ENCODE measurements at regions not wholly inside any gene's neighbourhood (a gene's known extent, or its start where the extent isn't known, plus 50 kb on each side); places are given as distances from the start of the nearest gene placed in this dataset.

- Histone ChIP-seq H3K27me3 (ENCODE audit: control insufficient read depth, insufficient read depth, low read length) (no peaks in the 10 kb centered on the region), H3K36me3 (ENCODE audit: control insufficient read depth, insufficient read depth, low read length) (no peaks in the 10 kb centered on the region), H3K4me3 (ENCODE audit: low read length) (no peak overlapping the region), H3K4me1 (ENCODE audit: control insufficient read depth, insufficient read depth, low read length) (no peaks in the 10 kb centered on the region), H3K9me3 (ENCODE audit: control insufficient read depth, insufficient read depth, low read length) (no peaks in the 10 kb centered on the region), H3K27ac (ENCODE audit: low read length) (no peak overlapping the region)
- no peak for DNase-seq (ENCODE audit: low read depth, low spot score)
- no CpG with 5 or more reads among the region's 3 CpGs for WGBS (ENCODE audit: insufficient coverage, insufficient read length)
Measured at GRCh38 chr3:22236490-22237270, 485.7 kb upstream of the ZNF385D start.

GRCh38 chr3:22239011-22239410, 488.0 kb upstream of the ZNF385D start:
- H3K36me3 ChIP-seq (ENCODE audit: control insufficient read depth, insufficient read depth, low read length): no peaks in the 10 kb centered on the region
- no CpG with 5 or more reads among the region's 4 CpGs for WGBS (ENCODE audit: insufficient coverage, insufficient read length)
- H3K27ac ChIP-seq (ENCODE audit: low read length): no peak overlapping the region
- H3K4me1 ChIP-seq (ENCODE audit: control insufficient read depth, insufficient read depth, low read length): no peaks in the 10 kb centered on the region
- DNase-seq (ENCODE audit: low read depth, low spot score): no peak
- H3K27me3 ChIP-seq (ENCODE audit: control insufficient read depth, insufficient read depth, low read length): no peaks in the 10 kb centered on the region
- H3K4me3 ChIP-seq (ENCODE audit: low read length): no peak overlapping the region
- H3K9me3 ChIP-seq (ENCODE audit: control insufficient read depth, insufficient read depth, low read length): no peaks in the 10 kb centered on the region

DNA sequence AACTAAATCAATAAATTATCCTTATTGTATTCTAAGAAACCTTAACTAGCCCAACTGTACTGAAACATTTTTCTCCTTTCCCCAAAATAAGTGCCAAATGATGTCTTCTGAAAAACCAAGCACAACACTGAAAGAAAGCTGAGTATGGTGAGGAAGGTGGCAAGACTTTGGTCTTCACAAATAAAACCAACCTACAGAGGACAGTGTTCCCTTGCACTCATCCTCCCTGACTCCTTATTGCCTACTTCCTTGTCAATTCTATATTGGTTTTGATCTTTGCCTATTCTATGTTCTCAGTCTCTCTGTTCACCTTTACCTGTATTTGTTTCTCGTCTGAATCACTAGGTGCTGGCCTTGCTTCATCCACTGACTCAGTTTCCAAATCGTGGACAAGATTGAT, 490.1 kb upstream of the ZNF385D start:
- Histone ChIP-seq H3K36me3 (ENCODE audit: control insufficient read depth, insufficient read depth, low read length) (no peaks in the 10 kb centered on the region), H3K27me3 (ENCODE audit: control insufficient read depth, insufficient read depth, low read length) (no peaks in the 10 kb centered on the region), H3K27ac (ENCODE audit: low read length) (no peak overlapping the region), H3K4me3 (ENCODE audit: low read length) (no peak overlapping the region), H3K9me3 (ENCODE audit: control insufficient read depth, insufficient read depth, low read length) (no peaks in the 10 kb centered on the region), H3K4me1 (ENCODE audit: control insufficient read depth, insufficient read depth, low read length) (no peaks in the 10 kb centered on the region)
- no peak for DNase-seq (ENCODE audit: low read depth, low spot score)
- WGBS (ENCODE audit: insufficient coverage, insufficient read length): no CpG with 5 or more reads among the region's 2 CpGs

DNA sequence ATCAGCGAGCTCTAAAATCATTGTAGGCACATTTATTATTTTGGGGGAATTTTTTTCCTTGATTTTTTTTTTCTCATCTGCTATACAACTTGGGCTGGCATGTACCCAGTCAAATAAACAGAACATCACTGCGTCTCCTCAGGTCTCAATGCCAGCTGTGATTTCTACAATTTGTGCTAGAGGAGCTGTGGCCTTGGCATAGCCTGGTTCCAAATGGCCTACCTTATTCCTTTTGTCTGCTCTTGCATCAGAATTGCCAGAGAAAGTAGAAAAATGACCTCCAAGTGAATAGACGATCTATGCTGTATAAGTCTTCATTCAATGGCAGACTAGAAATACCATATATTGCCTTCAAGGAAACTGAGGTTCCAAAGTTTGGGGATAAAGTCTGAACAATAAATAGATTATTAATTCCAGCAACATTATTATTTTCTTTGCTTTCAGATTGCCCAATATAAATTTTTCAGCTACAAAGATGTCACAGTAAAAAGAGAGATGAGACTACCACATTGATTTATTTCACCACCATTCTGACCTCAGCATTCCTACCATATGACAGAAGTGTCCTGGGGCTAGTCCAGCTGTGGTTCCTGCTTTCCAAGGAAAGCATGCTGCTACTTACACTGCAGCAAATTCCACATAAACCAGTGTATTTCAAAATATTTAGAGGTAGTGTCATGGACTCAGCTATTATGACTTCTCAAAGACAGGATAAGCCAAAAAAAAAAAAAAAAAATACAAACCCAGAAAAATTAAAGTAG, 493.9 kb upstream of the ZNF385D start:
- Histone ChIP-seq H3K4me1 (ENCODE audit: control insufficient read depth, insufficient read depth, low read length) (no peaks in the 10 kb centered on the region), H3K27ac (ENCODE audit: low read length) (no peak overlapping the region), H3K27me3 (ENCODE audit: control insufficient read depth, insufficient read depth, low read length) (no peaks in the 10 kb centered on the region), H3K9me3 (ENCODE audit: control insufficient read depth, insufficient read depth, low read length) (no peaks in the 10 kb centered on the region), H3K36me3 (ENCODE audit: control insufficient read depth, insufficient read depth, low read length) (no peaks in the 10 kb centered on the region), H3K4me3 (ENCODE audit: low read length) (no peak overlapping the region)
- DNase-seq (ENCODE audit: low read depth, low spot score): no peak
- WGBS (ENCODE audit: insufficient coverage, insufficient read length): no CpG with 5 or more reads among the region's 3 CpGs

GRCh38 chr3:22245811-22246583, 495.0 kb upstream of the ZNF385D start:
- Histone ChIP-seq H3K9me3 (ENCODE audit: control insufficient read depth, insufficient read depth, low read length) (no peaks in the 10 kb centered on the region), H3K36me3 (ENCODE audit: control insufficient read depth, insufficient read depth, low read length) (no peaks in the 10 kb centered on the region), H3K4me1 (ENCODE audit: control insufficient read depth, insufficient read depth, low read length) (no peaks in the 10 kb centered on the region), H3K27me3 (ENCODE audit: control insufficient read depth, insufficient read depth, low read length) (no peaks in the 10 kb centered on the region), H3K27ac (ENCODE audit: low read length) (no peak overlapping the region), H3K4me3 (ENCODE audit: low read length) (no peak overlapping the region)
- DNase-seq (ENCODE audit: low read depth, low spot score): no peak
- no CpG with 5 or more reads among the region's 3 CpGs for WGBS (ENCODE audit: insufficient coverage, insufficient read length)

GRCh38 chr3:22249658-22250057, 498.6 kb upstream of the ZNF385D start:
- Histone ChIP-seq H3K27me3 (ENCODE audit: control insufficient read depth, insufficient read depth, low read length) (no peaks in the 10 kb centered on the region), H3K9me3 (ENCODE audit: control insufficient read depth, insufficient read depth, low read length) (no peaks in the 10 kb centered on the region), H3K4me3 (ENCODE audit: low read length) (no peak overlapping the region), H3K36me3 (ENCODE audit: control insufficient read depth, insufficient read depth, low read length) (no peaks in the 10 kb centered on the region), H3K27ac (ENCODE audit: low read length) (no peak overlapping the region), H3K4me1 (ENCODE audit: control insufficient read depth, insufficient read depth, low read length) (no peaks in the 10 kb centered on the region)
- DNase-seq (ENCODE audit: low read depth, low spot score): no peak

GRCh38 chr3:22257252-22257651, 506.2 kb upstream of the ZNF385D start:
- WGBS (ENCODE audit: insufficient coverage, insufficient read length): no CpG with 5 or more reads among the region's 2 CpGs

DNA sequence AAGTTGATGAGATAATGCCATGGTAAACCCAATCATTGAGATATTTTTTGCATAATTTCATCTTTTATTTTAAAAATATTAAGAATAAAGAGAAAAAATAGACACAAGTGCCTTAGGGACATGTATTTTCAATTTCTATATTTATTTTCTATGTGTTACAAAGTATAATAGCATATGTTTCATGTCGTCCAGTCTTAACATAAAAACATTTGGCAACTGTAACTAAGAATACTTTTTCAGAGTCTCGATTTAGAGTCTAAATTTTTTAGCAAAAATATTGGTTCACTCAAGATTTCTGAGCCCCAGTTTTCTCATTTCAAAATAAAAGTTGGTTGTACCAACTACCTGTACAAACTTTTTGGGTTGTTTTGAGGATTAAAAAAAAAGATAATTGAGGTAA, 511.4 kb upstream of the ZNF385D start:
- Histone ChIP-seq H3K36me3 (ENCODE audit: control insufficient read depth, insufficient read depth, low read length) (no peaks in the 10 kb centered on the region), H3K27ac (ENCODE audit: low read length) (no peak overlapping the region), H3K9me3 (ENCODE audit: control insufficient read depth, insufficient read depth, low read length) (no peaks in the 10 kb centered on the region), H3K27me3 (ENCODE audit: control insufficient read depth, insufficient read depth, low read length) (no peaks in the 10 kb centered on the region), H3K4me1 (ENCODE audit: control insufficient read depth, insufficient read depth, low read length) (no peaks in the 10 kb centered on the region), H3K4me3 (ENCODE audit: low read length) (no peak overlapping the region)
- DNase-seq (ENCODE audit: low read depth, low spot score): no peak
- no CpG with 5 or more reads among the region's 2 CpGs for WGBS (ENCODE audit: insufficient coverage, insufficient read length)

More at GRCh38 chr3:22257252-22257651, 506.2 kb upstream of the ZNF385D start:
- DNase-seq (ENCODE audit: low read depth, low spot score): no peak
- Histone ChIP-seq H3K36me3 (ENCODE audit: control insufficient read depth, insufficient read depth, low read length) (no peaks in the 10 kb centered on the region), H3K4me3 (ENCODE audit: low read length) (no peak overlapping the region), H3K27me3 (ENCODE audit: control insufficient read depth, insufficient read depth, low read length) (no peaks in the 10 kb centered on the region), H3K27ac (ENCODE audit: low read length) (no peak overlapping the region), H3K9me3 (ENCODE audit: control insufficient read depth, insufficient read depth, low read length) (no peaks in the 10 kb centered on the region), H3K4me1 (ENCODE audit: control insufficient read depth, insufficient read depth, low read length) (no peaks in the 10 kb centered on the region)

DNA sequence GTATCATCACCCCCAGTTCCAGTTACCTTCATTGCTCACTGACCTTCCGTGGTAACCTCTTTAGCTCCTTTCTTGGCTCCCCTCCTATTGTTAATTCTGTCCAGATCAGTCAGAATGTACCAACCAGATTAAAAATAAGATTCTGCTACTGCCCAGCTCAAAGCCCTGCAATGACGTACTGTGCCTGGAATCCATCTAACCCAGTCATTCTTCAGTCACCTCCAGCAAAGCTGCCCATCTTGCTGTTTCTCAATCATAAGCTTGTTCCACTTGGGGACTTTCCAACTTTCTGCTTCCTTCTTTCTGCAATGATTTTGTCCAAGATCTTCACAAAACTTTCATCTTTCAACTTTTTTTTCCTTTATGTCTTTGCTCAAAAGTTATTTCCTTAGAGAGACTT, 512.0 kb upstream of the ZNF385D start:
- DNase-seq (ENCODE audit: low read depth, low spot score): no peak

GRCh38 chr3:22265403-22265802, 514.4 kb upstream of the ZNF385D start:
- H3K36me3 ChIP-seq (ENCODE audit: control insufficient read depth, insufficient read depth, low read length): no peaks in the 10 kb centered on the region
- H3K4me1 ChIP-seq (ENCODE audit: control insufficient read depth, insufficient read depth, low read length): no peaks in the 10 kb centered on the region
- no peak overlapping the region for H3K4me3 ChIP-seq (ENCODE audit: low read length)
- H3K9me3 ChIP-seq (ENCODE audit: control insufficient read depth, insufficient read depth, low read length): no peaks in the 10 kb centered on the region
- no peak for DNase-seq (ENCODE audit: low read depth, low spot score)
- WGBS (ENCODE audit: insufficient coverage, insufficient read length): no CpG with 5 or more reads among the region's 5 CpGs
- no peaks in the 10 kb centered on the region for H3K27me3 ChIP-seq (ENCODE audit: control insufficient read depth, insufficient read depth, low read length)
- no peak overlapping the region for H3K27ac ChIP-seq (ENCODE audit: low read length)

More for the DNA sequence above, 512.0 kb upstream of the ZNF385D start:
- no CpG with 5 or more reads among the region's 2 CpGs for WGBS (ENCODE audit: insufficient coverage, insufficient read length)
- Histone ChIP-seq H3K4me3 (ENCODE audit: low read length) (no peak overlapping the region), H3K36me3 (ENCODE audit: control insufficient read depth, insufficient read depth, low read length) (no peaks in the 10 kb centered on the region), H3K27me3 (ENCODE audit: control insufficient read depth, insufficient read depth, low read length) (no peaks in the 10 kb centered on the region), H3K4me1 (ENCODE audit: control insufficient read depth, insufficient read depth, low read length) (no peaks in the 10 kb centered on the region), H3K9me3 (ENCODE audit: control insufficient read depth, insufficient read depth, low read length) (no peaks in the 10 kb centered on the region), H3K27ac (ENCODE audit: low read length) (no peak overlapping the region)
